ENCODE measurements at regions not wholly inside any gene's neighbourhood (a gene's known extent, or its start where the extent isn't known, plus 50 kb on each side); places are given as distances from the start of the nearest gene placed in this dataset.

GRCh38 chr7:51689547-51689946 lies 372.9 kb upstream of the COBL start:
- TF ChIP-seq CTCF (conservative IDR thresholded peaks at IDR 0.05) (no peak), EZH2 (IDR thresholded peaks at IDR 0.05; ENCODE audit: low read depth) (no peak)
